GM23338 (cell line): ENCODE measurements at regions not wholly inside any gene's neighbourhood (a gene's known extent, or its start where the extent isn't known, plus 50 kb on each side); places are given as distances from the start of the nearest gene placed in this dataset.
A peak's percentile ranks its signal among the peaks of the same experiment; 100 is the strongest.

ENCODE experiments used
- ATAC-seq: fragments of 200-7000 bp; cut with Tn5 transposase; 3 replicates; pipeline ENCODE4 v1.9.1; 2020
- DNase-seq: peaks from one replicate; pipeline ENCODE4 v3.0.0-alpha.2; 2015; ENCODE audit warnings: low spot score
- H2AFZ ChIP-seq: fragments of 200-600 bp; sonication (generic); 2 replicates; pipeline ENCODE4 v1.8.0; 2016; ENCODE audit warnings: antibody characterized with exemption, mild to moderate bottlenecking, moderate library complexity
- H3F3A ChIP-seq: fragments of 200-600 bp; sonication (generic); replicated peaks from 2 replicates; pipeline ENCODE4 v1.8.0; 2017; ENCODE audit warnings: antibody characterized with exemption, mixed run types, low read depth
- H3K27ac ChIP-seq: fragments of 200-600 bp; sonication (generic); 2 replicates; pipeline ENCODE4 v1.6.1; 2016; ENCODE audit warnings: low read depth
- H3K27me3 ChIP-seq: fragments of 200-600 bp; sonication (generic); 2 replicates; pipeline ENCODE4 v1.8.0; 2016; ENCODE audit warnings: mild to moderate bottlenecking, mixed run types, moderate library complexity; ENCODE audit not compliant: insufficient read depth
- H3K36me3 ChIP-seq: fragments of 200-600 bp; sonication (generic); 2 replicates; pipeline ENCODE4 v1.8.0; 2016; ENCODE audit warnings: mild to moderate bottlenecking; ENCODE audit not compliant: insufficient read depth
- H3K4me1 ChIP-seq: fragments of 200-600 bp; sonication (generic); 2 replicates; pipeline ENCODE4 v1.8.0; 2016; ENCODE audit warnings: mild to moderate bottlenecking, moderate library complexity; ENCODE audit not compliant: insufficient read depth
- H3K4me2 ChIP-seq: fragments of 200-600 bp; sonication (generic); 2 replicates; pipeline ENCODE4 v1.7.1; 2017; ENCODE audit warnings: mixed run types
- H3K4me3 ChIP-seq: fragments of 200-600 bp; sonication (generic); 2 replicates; pipeline ENCODE4 v1.6.1; 2016; ENCODE audit warnings: mixed run types
- H3K79me2 ChIP-seq: fragments of 200-600 bp; sonication (generic); replicated peaks from 2 replicates; pipeline ENCODE4 v1.8.0; 2017; ENCODE audit warnings: mild to moderate bottlenecking; ENCODE audit not compliant: insufficient read depth
- H3K9me2 ChIP-seq: fragments of 200-600 bp; sonication (generic); 2 replicates; pipeline ENCODE4 v1.8.0; 2017; ENCODE audit not compliant: insufficient read depth
- H4K20me1 ChIP-seq: fragments of 200-600 bp; sonication (generic); replicated peaks from 2 replicates; pipeline ENCODE4 v1.8.0; 2017; ENCODE audit warnings: mild to moderate bottlenecking; ENCODE audit not compliant: insufficient read depth
- H3K27ac Mint-ChIP-seq: 2 replicates; pipeline ENCODE4 v1.8.0; 2020; ENCODE audit warnings: inconsistent platforms, mild to moderate bottlenecking, moderate library complexity, mixed read lengths
- H3K27me3 Mint-ChIP-seq: 3 replicates; pipeline ENCODE4 v1.8.0; 2022; ENCODE audit warnings: low read depth, mild to moderate bottlenecking, moderate library complexity, mixed read lengths, inconsistent platforms; ENCODE audit not compliant: insufficient read depth, poor library complexity
- H3K36me3 Mint-ChIP-seq: 3 replicates; pipeline ENCODE4 v1.8.0; 2021; ENCODE audit warnings: low read depth, mild to moderate bottlenecking, inconsistent platforms, moderate library complexity, mixed read lengths
- H3K4me1 Mint-ChIP-seq: 3 replicates; pipeline ENCODE4 v1.8.0; 2020; ENCODE audit warnings: mild to moderate bottlenecking, inconsistent platforms, mixed read lengths
- H3K4me3 Mint-ChIP-seq: 3 replicates; pipeline ENCODE4 v1.8.0; 2021; ENCODE audit warnings: moderate library complexity, mild to moderate bottlenecking, inconsistent platforms, mixed read lengths
- H3K9me3 Mint-ChIP-seq: 3 replicates; pipeline ENCODE4 v1.8.0; 2020; ENCODE audit warnings: moderate library complexity, mild to moderate bottlenecking, inconsistent platforms, mixed read lengths
- CREB1 ChIP-seq: fragments of 250-450 bp; sonication (Bioruptor Pico); IDR thresholded peaks from 2 replicates; pipeline ENCODE4 v1.5.0; 2020; ENCODE audit warnings: low read depth, mild to moderate bottlenecking, moderate library complexity
- EZH2phosphoT487 ChIP-seq: fragments of 200-600 bp; sonication (generic); IDR thresholded peaks from one replicate; pipeline ENCODE4 v1.8.1; 2018; ENCODE audit warnings: antibody characterized with exemption; ENCODE audit not compliant: unreplicated experiment
- JUNB ChIP-seq: IDR thresholded peaks from one replicate; pipeline ENCODE4 v1.6.1; 2016; ENCODE audit warnings: antibody characterized with exemption; ENCODE audit not compliant: unreplicated experiment
- NANOG ChIP-seq: IDR thresholded peaks from 2 replicates; pipeline ENCODE4 v1.6.1; 2016; ENCODE audit warnings: antibody characterized with exemption, borderline replicate concordance
- POLR2AphosphoS5 ChIP-seq: IDR thresholded peaks from 2 replicates; pipeline ENCODE4 v1.6.1; 2016; ENCODE audit warnings: antibody characterized with exemption, low read depth
- STAT1 ChIP-seq: IDR thresholded peaks from one replicate; pipeline ENCODE4 v1.6.1; 2016; ENCODE audit warnings: antibody characterized with exemption; ENCODE audit not compliant: unreplicated experiment
- ZNF114 ChIP-seq: fragments of 250-450 bp; sonication (Bioruptor Pico); IDR thresholded peaks from 2 replicates; pipeline ENCODE4 v1.5.0; 2020; ENCODE audit warnings: mild to moderate bottlenecking, moderate library complexity
- ZNF331 ChIP-seq: fragments of 250-450 bp; sonication (Bioruptor Pico); IDR thresholded peaks from 2 replicates; pipeline ENCODE4 v1.5.0; 2020; ENCODE audit warnings: low read depth, mild to moderate bottlenecking, moderate library complexity
- ZNF462 ChIP-seq: fragments of 250-450 bp; sonication (Bioruptor Pico); IDR thresholded peaks from 2 replicates; pipeline ENCODE4 v1.5.0; 2020; ENCODE audit warnings: mild to moderate bottlenecking, moderate library complexity
- TF ChIP-seq, protein P1 (sequence below), 2 experiments: fragments of 200-600 bp in 1 of 2; sonication (generic) in 1 of 2; conservative IDR thresholded peaks; 2 replicates each; pipeline versions ENCODE4 v1.5.1 to v1.6.1; 2016 to 2017; ENCODE audit warnings: antibody characterized with exemption in 2 of 2, low read depth in 2 of 2, mild to moderate bottlenecking in 2 of 2, moderate library complexity in 1 of 2
- TF ChIP-seq, protein P2 (sequence below): IDR thresholded peaks from 2 replicates; pipeline ENCODE4 v1.6.1; 2016; ENCODE audit warnings: antibody characterized with exemption

GRCh38 chr1:80155371-80155770, 1148.8 kb upstream of the ADGRL4 start:
- Mint-ChIP-seq H3K27me3 (no peaks in the 10 kb centered on the region), H3K4me1 (peaks cover 26% of the 10 kb centered on the region), H3K27ac (peak overlapping the region; percentile 76), H3K36me3 (no peaks in the 10 kb centered on the region; the same call in 2 of the 3 replicates), H3K9me3 (peaks cover 2% of the 10 kb centered on the region; the same call in 1 of the 3 replicates), H3K4me3 (no peak overlapping the region)
- ATAC-seq (peak; percentile 90), DNase-seq (peak; percentile 62)
- H3K4me2 ChIP-seq = no peak overlapping the region
- H4K20me1 ChIP-seq = no peaks in the 10 kb centered on the region
- H3K27ac ChIP-seq = no peak overlapping the region
- H3K36me3 ChIP-seq = no peaks in the 10 kb centered on the region
- no peaks in the 10 kb centered on the region for H3K27me3 ChIP-seq
- H3K4me3 ChIP-seq = no peak overlapping the region
- no peaks in the 10 kb centered on the region for H3F3A ChIP-seq
- TF ChIP-seq, protein P1, sequence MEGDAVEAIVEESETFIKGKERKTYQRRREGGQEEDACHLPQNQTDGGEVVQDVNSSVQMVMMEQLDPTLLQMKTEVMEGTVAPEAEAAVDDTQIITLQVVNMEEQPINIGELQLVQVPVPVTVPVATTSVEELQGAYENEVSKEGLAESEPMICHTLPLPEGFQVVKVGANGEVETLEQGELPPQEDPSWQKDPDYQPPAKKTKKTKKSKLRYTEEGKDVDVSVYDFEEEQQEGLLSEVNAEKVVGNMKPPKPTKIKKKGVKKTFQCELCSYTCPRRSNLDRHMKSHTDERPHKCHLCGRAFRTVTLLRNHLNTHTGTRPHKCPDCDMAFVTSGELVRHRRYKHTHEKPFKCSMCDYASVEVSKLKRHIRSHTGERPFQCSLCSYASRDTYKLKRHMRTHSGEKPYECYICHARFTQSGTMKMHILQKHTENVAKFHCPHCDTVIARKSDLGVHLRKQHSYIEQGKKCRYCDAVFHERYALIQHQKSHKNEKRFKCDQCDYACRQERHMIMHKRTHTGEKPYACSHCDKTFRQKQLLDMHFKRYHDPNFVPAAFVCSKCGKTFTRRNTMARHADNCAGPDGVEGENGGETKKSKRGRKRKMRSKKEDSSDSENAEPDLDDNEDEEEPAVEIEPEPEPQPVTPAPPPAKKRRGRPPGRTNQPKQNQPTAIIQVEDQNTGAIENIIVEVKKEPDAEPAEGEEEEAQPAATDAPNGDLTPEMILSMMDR (conservative IDR thresholded peaks at IDR 0.05; ENCODE audit: low read depth in 2 of 2) = peak; percentile 65 to 69
- no peak for TF ChIP-seq NANOG
- peaks cover 19% of the 10 kb centered on the region for H3K4me1 ChIP-seq
- H2AFZ ChIP-seq = no peak overlapping the region
- no peaks in the 10 kb centered on the region for H3K79me2 ChIP-seq
- H3K9me2 ChIP-seq = no peaks in the 10 kb centered on the region

DNA sequence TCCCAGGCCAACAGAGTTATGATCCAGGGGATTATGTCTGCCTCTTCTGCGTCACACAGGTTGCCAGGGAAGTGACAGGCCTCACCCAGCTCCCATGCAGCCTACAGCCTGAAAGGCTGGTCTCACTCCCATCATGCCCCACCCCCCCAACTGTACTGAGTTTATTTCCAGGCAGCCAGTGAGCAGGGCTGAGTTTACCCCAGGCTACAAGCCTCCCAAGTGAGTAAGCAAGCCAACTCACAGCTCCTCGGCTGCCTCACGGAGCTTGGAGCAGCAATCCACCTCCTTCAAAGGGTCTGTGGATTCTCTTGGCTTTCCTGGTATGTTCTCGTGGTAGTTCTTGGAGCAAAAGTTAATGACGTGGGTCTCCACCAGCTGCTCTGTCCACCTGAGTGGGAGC, 1147.6 kb upstream of the ADGRL4 start:
- Mint-ChIP-seq H3K9me3 (no peaks in the 10 kb centered on the region), H3K36me3 (no peaks in the 10 kb centered on the region; the same call in 2 of the 3 replicates), H3K4me3 (no peak overlapping the region), H3K27me3 (no peaks in the 10 kb centered on the region), H3K27ac (no peak overlapping the region), H3K4me1 (peaks cover 26% of the 10 kb centered on the region)
- no peaks in the 10 kb centered on the region for H3K79me2 ChIP-seq
- no peak overlapping the region for H2AFZ ChIP-seq
- no peaks in the 10 kb centered on the region for H3K27me3 ChIP-seq
- H3K36me3 ChIP-seq = no peaks in the 10 kb centered on the region
- no peaks in the 10 kb centered on the region for H3F3A ChIP-seq
- no peak for DNase-seq
- 0 out of 2 replicates have a peak, but pooled peaks cover 4% of the 10 kb centered on the region for H3K9me2 ChIP-seq
- ATAC-seq = no peak
- no peak overlapping the region for H3K27ac ChIP-seq
- no peak overlapping the region for H3K4me2 ChIP-seq
- no peak overlapping the region for H3K4me3 ChIP-seq
- no peaks in the 10 kb centered on the region for H4K20me1 ChIP-seq
- peaks cover 19% of the 10 kb centered on the region for H3K4me1 ChIP-seq
- TF ChIP-seq EZH2phosphoT487 (no peak), POLR2AphosphoS5 (no peak), ZNF114 (CRISPR knock-in tag) (no peak), ZNF331 (CRISPR knock-in tag) (no peak), ZNF462 (CRISPR knock-in tag) (no peak), NANOG (no peak), STAT1 (no peak), JUNB (no peak), CREB1 (CRISPR knock-in tag) (no peak)
- TF ChIP-seq, protein P1 (conservative IDR thresholded peaks at IDR 0.05; ENCODE audit: low read depth in 2 of 2) = no peak
- TF ChIP-seq, protein P2, sequence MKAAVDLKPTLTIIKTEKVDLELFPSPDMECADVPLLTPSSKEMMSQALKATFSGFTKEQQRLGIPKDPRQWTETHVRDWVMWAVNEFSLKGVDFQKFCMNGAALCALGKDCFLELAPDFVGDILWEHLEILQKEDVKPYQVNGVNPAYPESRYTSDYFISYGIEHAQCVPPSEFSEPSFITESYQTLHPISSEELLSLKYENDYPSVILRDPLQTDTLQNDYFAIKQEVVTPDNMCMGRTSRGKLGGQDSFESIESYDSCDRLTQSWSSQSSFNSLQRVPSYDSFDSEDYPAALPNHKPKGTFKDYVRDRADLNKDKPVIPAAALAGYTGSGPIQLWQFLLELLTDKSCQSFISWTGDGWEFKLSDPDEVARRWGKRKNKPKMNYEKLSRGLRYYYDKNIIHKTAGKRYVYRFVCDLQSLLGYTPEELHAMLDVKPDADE = no peak
